ENCODE measurements at regions not wholly inside any gene's neighbourhood (a gene's known extent, or its start where the extent isn't known, plus 50 kb on each side); places are given as distances from the start of the nearest gene placed in this dataset.

GRCh38 chr6:3538536-3538935 lies 81.7 kb upstream of the SLC22A23 start:
- no peak for DNase-seq (ENCODE audit: extremely low spot score)
- CTCF ChIA-PET: no interaction called here
- POLR2A ChIA-PET: no interaction called here
- TF ChIP-seq CTCF (IDR thresholded peaks at IDR 0.05; ENCODE audit: control extremely low read depth, extremely low read depth, low read depth, missing control alignments): no peak

GRCh38 chr6:3536901-3537300 lies 80.1 kb upstream of the SLC22A23 start:
- CTCF ChIA-PET: interaction anchor here (1.4 kb wide), 1 partner anchor 9 kb away, joined by 4 read pairs; no protein-coding TSS in a partner anchor
- no peak for TF ChIP-seq CTCF (IDR thresholded peaks at IDR 0.05; ENCODE audit: control extremely low read depth, extremely low read depth, low read depth, missing control alignments)
- DNase-seq (ENCODE audit: extremely low spot score): no peak
- POLR2A ChIA-PET: no interaction called here

GRCh38 chr6:3535776-3536435 lies 79.1 kb upstream of the SLC22A23 start:
- POLR2A ChIA-PET: no interaction called here
- no peak for TF ChIP-seq CTCF (IDR thresholded peaks at IDR 0.05; ENCODE audit: control extremely low read depth, extremely low read depth, low read depth, missing control alignments)
- no peak for DNase-seq (ENCODE audit: extremely low spot score)
- CTCF ChIA-PET: interaction anchor here (1.4 kb wide), 1 partner anchor 41 kb away, joined by 3 read pairs; no protein-coding TSS in a partner anchor

DNA sequence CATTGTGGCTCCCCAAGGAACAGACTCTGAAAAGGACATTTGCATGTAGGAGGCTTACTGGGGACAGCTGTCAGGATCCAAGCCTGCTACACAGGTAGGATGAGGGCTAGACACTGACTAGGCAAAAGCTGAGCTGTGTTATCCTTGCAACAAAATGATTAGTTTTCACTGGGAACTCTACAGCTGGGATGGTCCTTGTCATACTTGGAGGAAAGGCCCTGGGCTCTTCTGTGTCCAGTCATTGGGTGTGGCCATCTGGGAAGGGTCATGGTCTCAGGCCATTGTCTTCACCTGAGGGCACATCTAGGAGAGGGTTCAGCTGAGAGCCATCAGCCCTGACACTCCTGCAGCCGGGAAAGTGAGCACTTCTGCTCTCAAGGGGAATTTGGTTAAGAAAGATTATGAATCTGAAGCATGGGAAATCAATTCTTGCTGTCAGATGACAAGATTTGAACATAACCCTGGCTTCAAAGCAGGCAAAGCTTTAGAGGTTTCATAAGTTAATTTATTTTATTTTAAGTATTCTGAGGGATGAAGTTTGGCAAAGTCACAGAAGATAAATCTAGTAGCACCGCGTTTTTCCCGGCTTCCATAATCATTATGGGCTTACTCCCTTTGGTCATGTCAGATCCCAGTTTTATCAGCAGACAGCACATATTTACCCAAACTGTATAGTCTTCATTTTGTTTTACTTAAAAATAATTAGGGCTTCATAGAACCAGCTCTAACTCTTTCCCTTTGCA lies 78.4 kb upstream of the SLC22A23 start:
- ChIA-PET POLR2A (no interaction called here), CTCF (interaction anchor here (1.4 kb wide), 1 partner anchor 42 kb away, joined by 3 read pairs; no protein-coding TSS in a partner anchor)
- TF ChIP-seq CTCF (IDR thresholded peaks at IDR 0.05; ENCODE audit: control extremely low read depth, extremely low read depth, low read depth, missing control alignments): no peak
- no peak for DNase-seq (ENCODE audit: extremely low spot score)

GRCh38 chr6:3534599-3534998 lies 77.7 kb upstream of the SLC22A23 start:
- ChIA-PET POLR2A (no interaction called here), CTCF (no interaction called here)
- no peak for DNase-seq (ENCODE audit: extremely low spot score)
- no peak for TF ChIP-seq CTCF (IDR thresholded peaks at IDR 0.05; ENCODE audit: control extremely low read depth, extremely low read depth, low read depth, missing control alignments)

GRCh38 chr6:3533981-3534380 lies 77.1 kb upstream of the SLC22A23 start:
- no peak for DNase-seq (ENCODE audit: extremely low spot score)
- TF ChIP-seq CTCF (IDR thresholded peaks at IDR 0.05; ENCODE audit: control extremely low read depth, extremely low read depth, low read depth, missing control alignments): no peak
- ChIA-PET CTCF (no interaction called here), POLR2A (no interaction called here)
